ENCODE measurements at regions not wholly inside any gene's neighbourhood (a gene's known extent, or its start where the extent isn't known, plus 50 kb on each side); places are given as distances from the start of the nearest gene placed in this dataset.
A peak's percentile ranks its signal among the peaks of the same experiment; 100 is the strongest.

- no peaks in the 10 kb centered on the region for H3K36me3 Mint-ChIP-seq (ENCODE audit: low read depth)
- no peaks in the 10 kb centered on the region for H3K27me3 Mint-ChIP-seq
- DNase-seq (peak; percentile 15), ATAC-seq (no peak)
- no peak overlapping the region for H3K4me3 Mint-ChIP-seq
- H3K4me1 Mint-ChIP-seq (ENCODE audit: low read depth): no peaks in the 10 kb centered on the region
- intact Hi-C loops (cut with micrococcal nuclease): no loop called here
- no peaks in the 10 kb centered on the region for H3K9me3 Mint-ChIP-seq
- ChIA-PET CTCF (interaction anchor here (1.0 to 1.5 kb wide), 5 partner anchors 8 to 83 kb away, joined by 3 to 11 read pairs (median 3); no protein-coding TSS in a partner anchor), POLR2A (no interaction called here)
- no peak overlapping the region for H3K27ac Mint-ChIP-seq
- peak; percentile 49 for TF ChIP-seq CTCF (IDR thresholded peaks at IDR 0.05)
These were observed 534.2 kb downstream of the HACE1 start for GRCh38 chr6:104325341-104326172.

GRCh38 chr6:104324301-104324700, 535.4 kb downstream of the HACE1 start:
- DNase-seq: no peak
- CTCF ChIA-PET: no interaction called here
- H3K27ac Mint-ChIP-seq: no peak overlapping the region
- intact Hi-C loops (cut with micrococcal nuclease): no loop called here
- POLR2A ChIA-PET: no interaction called here
- no peaks in the 10 kb centered on the region for H3K27me3 Mint-ChIP-seq
- no peak for ATAC-seq
- TF ChIP-seq CTCF (IDR thresholded peaks at IDR 0.05): no peak
- no peaks in the 10 kb centered on the region for H3K9me3 Mint-ChIP-seq
- no peak overlapping the region for H3K4me3 Mint-ChIP-seq
- H3K36me3 Mint-ChIP-seq (ENCODE audit: low read depth): no peaks in the 10 kb centered on the region
- H3K4me1 Mint-ChIP-seq (ENCODE audit: low read depth): no peaks in the 10 kb centered on the region

- TF ChIP-seq CTCF (IDR thresholded peaks at IDR 0.05): no peak
- no peak for DNase-seq
- Mint-ChIP-seq H3K27me3 (no peaks in the 10 kb centered on the region), H3K36me3 (ENCODE audit: low read depth) (no peaks in the 10 kb centered on the region), H3K27ac (no peak overlapping the region), H3K9me3 (no peaks in the 10 kb centered on the region), H3K4me3 (no peak overlapping the region), H3K4me1 (ENCODE audit: low read depth) (no peaks in the 10 kb centered on the region)
- CTCF ChIA-PET: no interaction called here
- no peak for ATAC-seq
- POLR2A ChIA-PET: no interaction called here
- intact Hi-C loops (cut with micrococcal nuclease): no loop called here
These were observed 536.9 kb downstream of the HACE1 start for GRCh38 chr6:104322841-104323240.

GRCh38 chr6:104321301-104321700, 538.4 kb downstream of the HACE1 start:
- H3K4me3 Mint-ChIP-seq: no peak overlapping the region
- H3K4me1 Mint-ChIP-seq (ENCODE audit: low read depth): no peaks in the 10 kb centered on the region
- no peak for TF ChIP-seq CTCF (IDR thresholded peaks at IDR 0.05)
- DNase-seq (no peak), ATAC-seq (no peak)
- ChIA-PET POLR2A (no interaction called here), CTCF (no interaction called here)
- H3K27ac Mint-ChIP-seq: no peak overlapping the region
- H3K9me3 Mint-ChIP-seq: no peaks in the 10 kb centered on the region
- no peaks in the 10 kb centered on the region for H3K27me3 Mint-ChIP-seq
- H3K36me3 Mint-ChIP-seq (ENCODE audit: low read depth): no peaks in the 10 kb centered on the region
- intact Hi-C loops (cut with micrococcal nuclease): no loop called here

GRCh38 chr6:104320896-104321295, 538.8 kb downstream of the HACE1 start:
- DNase-seq (no peak), ATAC-seq (no peak)
- Mint-ChIP-seq H3K4me1 (ENCODE audit: low read depth) (no peaks in the 10 kb centered on the region), H3K36me3 (ENCODE audit: low read depth) (no peaks in the 10 kb centered on the region), H3K4me3 (no peak overlapping the region), H3K27me3 (no peaks in the 10 kb centered on the region), H3K27ac (no peak overlapping the region), H3K9me3 (no peaks in the 10 kb centered on the region)
- no peak for TF ChIP-seq CTCF (IDR thresholded peaks at IDR 0.05)
- intact Hi-C loops (cut with micrococcal nuclease): no loop called here
- POLR2A ChIA-PET: no interaction called here
- CTCF ChIA-PET: no interaction called here

Data from activated CD8-positive, alpha-beta T cell treated with anti-CD3 and anti-CD28 coated beads for 36 hours (primary cell).